Hepatocyte (in vitro differentiated cells): ENCODE measurements at regions not wholly inside any gene's neighbourhood (a gene's known extent, or its start where the extent isn't known, plus 50 kb on each side); places are given as distances from the start of the nearest gene placed in this dataset.

Source experiments
- EZH2 ChIP-seq: fragments of 200-600 bp; sonication (generic); IDR thresholded peaks from 2 replicates; pipeline ENCODE4 v1.6.1; 2016; ENCODE audit warnings: antibody characterized with exemption, mild to moderate bottlenecking, borderline replicate concordance
- EZH2phosphoT487 ChIP-seq: fragments of 200-600 bp; sonication (generic); IDR thresholded peaks from one replicate; pipeline ENCODE4 v1.6.1; 2018; ENCODE audit warnings: antibody characterized with exemption, mild to moderate bottlenecking, low read depth, moderate library complexity; ENCODE audit not compliant: unreplicated experiment, severe bottlenecking
- TF ChIP-seq, protein P1 (sequence below): fragments of 200-600 bp; sonication (generic); IDR thresholded peaks from 2 replicates; pipeline ENCODE4 v1.5.1; 2016; ENCODE audit warnings: antibody characterized with exemption, mild to moderate bottlenecking; ENCODE audit not compliant: poor library complexity

DNA sequence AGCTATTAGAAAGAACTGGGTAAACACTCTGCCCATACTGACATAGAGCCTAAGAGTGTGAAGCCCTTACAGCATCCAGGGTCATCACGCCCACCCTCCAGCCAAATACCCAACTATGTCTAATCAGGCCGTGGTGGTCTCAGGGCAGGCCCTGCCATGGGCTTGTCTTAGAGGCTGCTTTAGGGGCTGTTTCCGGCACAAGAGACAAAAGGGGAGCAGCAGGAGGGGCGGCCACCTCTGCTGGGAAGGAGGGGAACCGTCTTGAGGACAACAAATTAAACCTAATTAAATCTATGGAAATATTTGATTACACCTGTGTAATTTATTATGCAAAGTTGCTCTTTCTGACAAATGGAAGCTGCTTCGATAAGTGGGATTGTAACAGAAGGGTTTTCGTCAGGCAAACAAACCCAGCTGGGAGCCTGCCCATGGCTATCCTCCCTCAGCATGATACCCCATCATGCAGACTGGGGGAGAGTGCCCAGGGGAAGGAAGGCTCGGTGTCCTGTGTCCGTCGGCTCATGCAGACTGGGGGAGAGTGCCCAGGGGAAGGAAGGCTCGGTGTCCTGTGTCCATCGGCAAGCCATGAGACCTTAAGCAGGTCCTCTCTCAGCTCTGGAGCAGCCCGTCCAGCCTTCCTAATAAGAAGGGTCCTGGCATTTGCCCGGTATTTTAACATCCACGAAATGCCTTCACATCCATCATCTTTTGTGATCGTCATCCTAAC is 163.6 kb upstream of the B3GAT1 start:
- TF ChIP-seq, protein P1, sequence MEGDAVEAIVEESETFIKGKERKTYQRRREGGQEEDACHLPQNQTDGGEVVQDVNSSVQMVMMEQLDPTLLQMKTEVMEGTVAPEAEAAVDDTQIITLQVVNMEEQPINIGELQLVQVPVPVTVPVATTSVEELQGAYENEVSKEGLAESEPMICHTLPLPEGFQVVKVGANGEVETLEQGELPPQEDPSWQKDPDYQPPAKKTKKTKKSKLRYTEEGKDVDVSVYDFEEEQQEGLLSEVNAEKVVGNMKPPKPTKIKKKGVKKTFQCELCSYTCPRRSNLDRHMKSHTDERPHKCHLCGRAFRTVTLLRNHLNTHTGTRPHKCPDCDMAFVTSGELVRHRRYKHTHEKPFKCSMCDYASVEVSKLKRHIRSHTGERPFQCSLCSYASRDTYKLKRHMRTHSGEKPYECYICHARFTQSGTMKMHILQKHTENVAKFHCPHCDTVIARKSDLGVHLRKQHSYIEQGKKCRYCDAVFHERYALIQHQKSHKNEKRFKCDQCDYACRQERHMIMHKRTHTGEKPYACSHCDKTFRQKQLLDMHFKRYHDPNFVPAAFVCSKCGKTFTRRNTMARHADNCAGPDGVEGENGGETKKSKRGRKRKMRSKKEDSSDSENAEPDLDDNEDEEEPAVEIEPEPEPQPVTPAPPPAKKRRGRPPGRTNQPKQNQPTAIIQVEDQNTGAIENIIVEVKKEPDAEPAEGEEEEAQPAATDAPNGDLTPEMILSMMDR = no peak
- no peak for TF ChIP-seq EZH2phosphoT487
- no peak for TF ChIP-seq EZH2
